ENCODE measurements at regions not wholly inside any gene's neighbourhood (a gene's known extent, or its start where the extent isn't known, plus 50 kb on each side); places are given as distances from the start of the nearest gene placed in this dataset.
"Not testable (repeated sequence)": the region's sequence is repeated elsewhere in the genome, so short reads cannot be mapped to it uniquely, and the experiment has no call there.

DNA sequence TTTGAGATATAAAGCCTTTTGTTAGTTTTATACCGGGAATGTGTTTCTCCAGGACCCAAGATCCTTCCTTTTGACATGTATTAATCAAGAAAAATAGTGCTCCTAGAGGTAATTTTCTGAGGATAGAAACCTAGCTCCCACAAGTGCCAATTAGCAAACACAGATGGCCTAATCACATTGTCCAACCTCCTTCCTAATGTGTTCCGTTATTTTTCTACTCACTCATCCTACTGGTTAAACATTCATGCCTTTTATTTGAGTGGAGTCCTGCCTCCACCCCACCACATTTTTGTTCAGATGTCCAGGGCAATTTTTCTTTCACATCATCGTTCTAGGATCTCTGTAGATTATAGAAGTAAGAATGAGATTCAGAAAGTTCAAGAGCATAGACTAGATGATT is 610.0 kb upstream of the MBL2 start:
- Mint-ChIP-seq H3K4me3 (no peak overlapping the region), H3K4me1 (no peaks in the 10 kb centered on the region), H3K27me3 (ENCODE audit: low read depth) (no peaks in the 10 kb centered on the region), H3K36me3 (ENCODE audit: low read depth) (no peaks in the 10 kb centered on the region), H3K9me3 (peaks cover 3% of the 10 kb centered on the region), H3K27ac (no peak overlapping the region)
- TF ChIP-seq, protein P1, sequence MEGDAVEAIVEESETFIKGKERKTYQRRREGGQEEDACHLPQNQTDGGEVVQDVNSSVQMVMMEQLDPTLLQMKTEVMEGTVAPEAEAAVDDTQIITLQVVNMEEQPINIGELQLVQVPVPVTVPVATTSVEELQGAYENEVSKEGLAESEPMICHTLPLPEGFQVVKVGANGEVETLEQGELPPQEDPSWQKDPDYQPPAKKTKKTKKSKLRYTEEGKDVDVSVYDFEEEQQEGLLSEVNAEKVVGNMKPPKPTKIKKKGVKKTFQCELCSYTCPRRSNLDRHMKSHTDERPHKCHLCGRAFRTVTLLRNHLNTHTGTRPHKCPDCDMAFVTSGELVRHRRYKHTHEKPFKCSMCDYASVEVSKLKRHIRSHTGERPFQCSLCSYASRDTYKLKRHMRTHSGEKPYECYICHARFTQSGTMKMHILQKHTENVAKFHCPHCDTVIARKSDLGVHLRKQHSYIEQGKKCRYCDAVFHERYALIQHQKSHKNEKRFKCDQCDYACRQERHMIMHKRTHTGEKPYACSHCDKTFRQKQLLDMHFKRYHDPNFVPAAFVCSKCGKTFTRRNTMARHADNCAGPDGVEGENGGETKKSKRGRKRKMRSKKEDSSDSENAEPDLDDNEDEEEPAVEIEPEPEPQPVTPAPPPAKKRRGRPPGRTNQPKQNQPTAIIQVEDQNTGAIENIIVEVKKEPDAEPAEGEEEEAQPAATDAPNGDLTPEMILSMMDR (IDR thresholded peaks at IDR 0.05; ENCODE audit: unreplicated experiment in 3 of 3): no peak

- Mint-ChIP-seq H3K4me3 (no peak overlapping the region), H3K4me1 (no peaks in the 10 kb centered on the region), H3K27me3 (ENCODE audit: low read depth) (no peaks in the 10 kb centered on the region), H3K9me3 (peaks cover 3% of the 10 kb centered on the region), H3K27ac (no peak overlapping the region), H3K36me3 (ENCODE audit: low read depth) (no peaks in the 10 kb centered on the region)
- TF ChIP-seq, protein P1 (IDR thresholded peaks at IDR 0.05; ENCODE audit: unreplicated experiment in 3 of 3): no peak
Measured at GRCh38 chr10:53379956-53380355, 607.4 kb upstream of the MBL2 start.

GRCh38 chr10:53370347-53370746 is 597.8 kb upstream of the MBL2 start:
- Mint-ChIP-seq H3K36me3 (ENCODE audit: low read depth) (no peaks in the 10 kb centered on the region), H3K27me3 (ENCODE audit: low read depth) (peaks cover 3% of the 10 kb centered on the region), H3K27ac (no peak overlapping the region), H3K4me3 (no peak overlapping the region), H3K4me1 (no peaks in the 10 kb centered on the region), H3K9me3 (peaks cover 20% of the 10 kb centered on the region)
- TF ChIP-seq, protein P1 (IDR thresholded peaks at IDR 0.05; ENCODE audit: unreplicated experiment in 3 of 3): no peak

DNA sequence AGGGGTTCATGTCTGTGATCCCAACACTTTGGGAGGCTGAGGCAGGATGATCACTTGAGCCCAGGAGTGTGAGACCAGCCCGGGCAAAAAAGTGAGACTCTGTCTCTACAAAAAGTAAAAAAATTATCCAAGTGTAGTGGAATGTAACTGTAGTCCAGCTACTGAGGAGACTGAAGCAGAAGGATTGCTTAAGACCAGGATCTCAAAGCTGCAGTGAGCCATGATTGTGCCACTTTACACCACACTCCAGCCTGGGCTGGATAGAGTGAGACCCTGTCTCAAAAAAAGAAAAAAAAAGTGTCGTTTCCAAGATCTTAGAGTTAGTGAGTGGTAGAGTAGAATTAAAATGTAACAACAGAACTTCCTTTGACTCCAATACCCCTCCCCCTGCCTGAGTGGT is 589.4 kb upstream of the MBL2 start:
- Mint-ChIP-seq H3K4me3 (no peak overlapping the region), H3K36me3 (ENCODE audit: low read depth) (no peaks in the 10 kb centered on the region), H3K27me3 (ENCODE audit: low read depth) (no peaks in the 10 kb centered on the region), H3K9me3 (peaks cover 6% of the 10 kb centered on the region), H3K27ac (no peak overlapping the region), H3K4me1 (no peaks in the 10 kb centered on the region)
- TF ChIP-seq, protein P1 (IDR thresholded peaks at IDR 0.05; ENCODE audit: unreplicated experiment in 3 of 3): no peak

- Mint-ChIP-seq H3K4me3 (no peak overlapping the region), H3K4me1 (no peaks in the 10 kb centered on the region), H3K27ac (no peak overlapping the region), H3K27me3 (ENCODE audit: low read depth) (no peaks in the 10 kb centered on the region), H3K9me3 (peaks cover 6% of the 10 kb centered on the region), H3K36me3 (ENCODE audit: low read depth) (no peaks in the 10 kb centered on the region)
- TF ChIP-seq, protein P1 (IDR thresholded peaks at IDR 0.05; ENCODE audit: unreplicated experiment in 3 of 3): no peak
Measured at GRCh38 chr10:53361281-53361680, 588.7 kb upstream of the MBL2 start.

DNA sequence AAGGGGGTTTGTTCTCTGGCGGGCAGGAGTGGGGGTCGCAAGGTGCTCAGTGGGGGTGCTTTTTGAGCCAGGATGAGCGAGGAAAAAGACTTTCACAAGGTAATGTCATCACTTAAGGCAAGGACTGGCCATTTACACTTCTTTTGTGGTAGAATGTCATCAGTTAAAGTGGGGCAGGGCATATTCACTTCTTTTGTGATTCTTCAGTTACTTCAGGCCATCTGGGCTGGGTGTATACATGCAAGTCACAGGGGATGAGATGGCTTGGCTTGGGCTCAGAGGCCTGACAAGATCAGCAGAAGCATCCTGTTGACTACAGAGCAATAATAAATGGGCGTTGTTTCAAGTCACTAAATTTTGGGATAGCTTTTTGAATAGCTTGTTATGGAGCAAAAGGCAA is 586.4 kb upstream of the MBL2 start:
- not testable (repeated sequence) for H3K9me3 Mint-ChIP-seq; H3K36me3 Mint-ChIP-seq (ENCODE audit: low read depth); H3K4me3 Mint-ChIP-seq; H3K27me3 Mint-ChIP-seq (ENCODE audit: low read depth); H3K4me1 Mint-ChIP-seq
- peak overlapping the region in 1 of 3 experiments; percentile 6 for H3K27ac Mint-ChIP-seq
